Lower leg skin (tissue), 3 donors: ENCODE measurements at regions not wholly inside any gene's neighbourhood (a gene's known extent, or its start where the extent isn't known, plus 50 kb on each side); places are given as distances from the start of the nearest gene placed in this dataset.

Experiments used
- CTCF ChIP-seq, 3 donors: fragments of 450-650 bp; IDR thresholded peaks; one replicate each; pipeline ENCODE4 v1.5.1; 2016; ENCODE audit warnings: antibody characterized with exemption in 3 of 3, mild to moderate bottlenecking in 3 of 3, moderate library complexity in 2 of 3
- POLR2A ChIP-seq, 2 donors: fragments of 450-650 bp; IDR thresholded peaks; one replicate each; pipeline ENCODE4 v1.6.1; 2016 to 2017; ENCODE audit warnings: antibody characterized with exemption in 2 of 2, mild to moderate bottlenecking in 1 of 2, moderate library complexity in 1 of 2

GRCh38 chr3:177529716-177530335, 332.5 kb upstream of the TBL1XR1 start:
- no peak for TF ChIP-seq POLR2A (IDR thresholded peaks at IDR 0.05)
- no peak for TF ChIP-seq CTCF (IDR thresholded peaks at IDR 0.05)
